ENCODE measurements at regions not wholly inside any gene's neighbourhood (a gene's known extent, or its start where the extent isn't known, plus 50 kb on each side); places are given as distances from the start of the nearest gene placed in this dataset.

- H3K4me1 Mint-ChIP-seq: no peaks in the 10 kb centered on the region
- no peaks in the 10 kb centered on the region for H3K9me3 Mint-ChIP-seq
- H3K36me3 Mint-ChIP-seq: no peaks in the 10 kb centered on the region
- H3K27ac Mint-ChIP-seq: no peak overlapping the region
- no peak overlapping the region for H3K4me3 Mint-ChIP-seq
- no peaks in the 10 kb centered on the region for H3K27me3 Mint-ChIP-seq
Measured at GRCh38 chr22:34299496-34299895, 379.2 kb upstream of the LARGE1 start.

GRCh38 chr22:34301569-34301968, 381.3 kb upstream of the LARGE1 start:
- Mint-ChIP-seq H3K4me3 (no peak overlapping the region), H3K9me3 (no peaks in the 10 kb centered on the region), H3K36me3 (no peaks in the 10 kb centered on the region), H3K27me3 (no peaks in the 10 kb centered on the region), H3K4me1 (no peaks in the 10 kb centered on the region), H3K27ac (no peak overlapping the region)

- no peak overlapping the region for H3K4me3 Mint-ChIP-seq
- H3K27me3 Mint-ChIP-seq: peaks cover 3% of the 10 kb centered on the region
- no peaks in the 10 kb centered on the region for H3K9me3 Mint-ChIP-seq
- H3K27ac Mint-ChIP-seq: no peak overlapping the region
- no peaks in the 10 kb centered on the region for H3K36me3 Mint-ChIP-seq
- H3K4me1 Mint-ChIP-seq: no peaks in the 10 kb centered on the region
Measured at GRCh38 chr22:34303656-34304055, 383.4 kb upstream of the LARGE1 start.

- Mint-ChIP-seq H3K27ac (no peak overlapping the region), H3K36me3 (no peaks in the 10 kb centered on the region), H3K9me3 (no peaks in the 10 kb centered on the region), H3K27me3 (peaks cover 3% of the 10 kb centered on the region), H3K4me3 (no peak overlapping the region), H3K4me1 (no peaks in the 10 kb centered on the region)
Measured at GRCh38 chr22:34306361-34306760, 386.1 kb upstream of the LARGE1 start.

GRCh38 chr22:34308101-34308500, 387.8 kb upstream of the LARGE1 start:
- Mint-ChIP-seq H3K27ac (no peak overlapping the region), H3K9me3 (no peaks in the 10 kb centered on the region), H3K27me3 (peaks cover 3% of the 10 kb centered on the region), H3K4me3 (no peak overlapping the region), H3K4me1 (no peaks in the 10 kb centered on the region), H3K36me3 (no peaks in the 10 kb centered on the region)

GRCh38 chr22:34319346-34319745, 399.1 kb upstream of the LARGE1 start:
- Mint-ChIP-seq H3K9me3 (no peaks in the 10 kb centered on the region), H3K27ac (no peak overlapping the region), H3K4me3 (no peak overlapping the region), H3K4me1 (no peaks in the 10 kb centered on the region), H3K36me3 (no peaks in the 10 kb centered on the region), H3K27me3 (no peaks in the 10 kb centered on the region)

- Mint-ChIP-seq H3K27me3 (no peaks in the 10 kb centered on the region), H3K9me3 (peaks cover 4% of the 10 kb centered on the region), H3K36me3 (no peaks in the 10 kb centered on the region), H3K4me3 (no peak overlapping the region), H3K4me1 (no peaks in the 10 kb centered on the region), H3K27ac (no peak overlapping the region)
Measured at GRCh38 chr22:34324763-34325162, 404.5 kb upstream of the LARGE1 start.

GRCh38 chr22:34326901-34327300, 406.6 kb upstream of the LARGE1 start:
- no peak overlapping the region for H3K27ac Mint-ChIP-seq
- H3K27me3 Mint-ChIP-seq: no peaks in the 10 kb centered on the region
- H3K36me3 Mint-ChIP-seq: no peaks in the 10 kb centered on the region
- H3K9me3 Mint-ChIP-seq: peaks cover 4% of the 10 kb centered on the region
- H3K4me1 Mint-ChIP-seq: no peaks in the 10 kb centered on the region
- no peak overlapping the region for H3K4me3 Mint-ChIP-seq

- H3K27ac Mint-ChIP-seq: no peak overlapping the region
- no peaks in the 10 kb centered on the region for H3K27me3 Mint-ChIP-seq
- no peaks in the 10 kb centered on the region for H3K36me3 Mint-ChIP-seq
- no peak overlapping the region for H3K4me3 Mint-ChIP-seq
- peaks cover 10% of the 10 kb centered on the region for H3K9me3 Mint-ChIP-seq
- H3K4me1 Mint-ChIP-seq: no peaks in the 10 kb centered on the region
Measured at GRCh38 chr22:34330432-34330831, 410.2 kb upstream of the LARGE1 start.

- Mint-ChIP-seq H3K9me3 (peaks cover 15% of the 10 kb centered on the region), H3K4me1 (no peaks in the 10 kb centered on the region), H3K27me3 (no peaks in the 10 kb centered on the region)
Measured at GRCh38 chr22:34333285-34333684, 413.0 kb upstream of the LARGE1 start.

GRCh38 chr22:34334893-34335292, 414.6 kb upstream of the LARGE1 start:
- no peaks in the 10 kb centered on the region for H3K4me1 Mint-ChIP-seq
- no peaks in the 10 kb centered on the region for H3K27me3 Mint-ChIP-seq
- peaks cover 15% of the 10 kb centered on the region for H3K9me3 Mint-ChIP-seq
- H3K27ac Mint-ChIP-seq: no peak overlapping the region
- no peak overlapping the region for H3K4me3 Mint-ChIP-seq
- H3K36me3 Mint-ChIP-seq: no peaks in the 10 kb centered on the region

More at GRCh38 chr22:34333285-34333684, 413.0 kb upstream of the LARGE1 start:
- no peak overlapping the region for H3K4me3 Mint-ChIP-seq
- H3K27ac Mint-ChIP-seq: no peak overlapping the region
- no peaks in the 10 kb centered on the region for H3K36me3 Mint-ChIP-seq

- peaks cover 4% of the 10 kb centered on the region for H3K9me3 Mint-ChIP-seq
- peaks cover 12% of the 10 kb centered on the region for H3K27me3 Mint-ChIP-seq
- H3K4me3 Mint-ChIP-seq: no peak overlapping the region
- no peak overlapping the region for H3K27ac Mint-ChIP-seq
- H3K4me1 Mint-ChIP-seq: no peaks in the 10 kb centered on the region
- H3K36me3 Mint-ChIP-seq: no peaks in the 10 kb centered on the region
Measured at GRCh38 chr22:34344702-34345101, 424.4 kb upstream of the LARGE1 start.

- no peaks in the 10 kb centered on the region for H3K36me3 Mint-ChIP-seq
- H3K27me3 Mint-ChIP-seq: peaks cover 3% of the 10 kb centered on the region
- peaks cover 8% of the 10 kb centered on the region for H3K9me3 Mint-ChIP-seq
- H3K4me3 Mint-ChIP-seq: no peak overlapping the region
- H3K4me1 Mint-ChIP-seq: no peaks in the 10 kb centered on the region
- no peak overlapping the region for H3K27ac Mint-ChIP-seq
Measured at GRCh38 chr22:34354071-34354817, 434.0 kb upstream of the LARGE1 start.

GRCh38 chr22:34356481-34356880, 436.2 kb upstream of the LARGE1 start:
- Mint-ChIP-seq H3K27ac (no peak overlapping the region), H3K9me3 (peaks cover 9% of the 10 kb centered on the region), H3K36me3 (no peaks in the 10 kb centered on the region), H3K4me1 (no peaks in the 10 kb centered on the region), H3K4me3 (no peak overlapping the region), H3K27me3 (peaks cover 3% of the 10 kb centered on the region)

GRCh38 chr22:34370711-34371110, 450.4 kb upstream of the LARGE1 start:
- Mint-ChIP-seq H3K27ac (no peak overlapping the region), H3K4me3 (no peak overlapping the region), H3K36me3 (no peaks in the 10 kb centered on the region), H3K27me3 (peaks cover 4% of the 10 kb centered on the region), H3K4me1 (no peaks in the 10 kb centered on the region), H3K9me3 (peaks cover 17% of the 10 kb centered on the region)

GRCh38 chr22:34379825-34380224, 459.5 kb upstream of the LARGE1 start:
- H3K36me3 Mint-ChIP-seq: no peaks in the 10 kb centered on the region
- H3K27ac Mint-ChIP-seq: no peak overlapping the region
- H3K27me3 Mint-ChIP-seq: no peaks in the 10 kb centered on the region
- H3K4me3 Mint-ChIP-seq: no peak overlapping the region
- no peaks in the 10 kb centered on the region for H3K4me1 Mint-ChIP-seq
- no peaks in the 10 kb centered on the region for H3K9me3 Mint-ChIP-seq

- H3K36me3 Mint-ChIP-seq: no peaks in the 10 kb centered on the region
- no peaks in the 10 kb centered on the region for H3K27me3 Mint-ChIP-seq
- H3K4me3 Mint-ChIP-seq: no peak overlapping the region
- H3K27ac Mint-ChIP-seq: no peak overlapping the region
- no peaks in the 10 kb centered on the region for H3K4me1 Mint-ChIP-seq
- H3K9me3 Mint-ChIP-seq: no peaks in the 10 kb centered on the region
Measured at GRCh38 chr22:34380532-34380931, 460.3 kb upstream of the LARGE1 start.
